IMR-90 (cell line): ENCODE measurements at regions not wholly inside any gene's neighbourhood (a gene's known extent, or its start where the extent isn't known, plus 50 kb on each side); places are given as distances from the start of the nearest gene placed in this dataset.

ENCODE experiments used
- ATAC-seq: fragments of 200-7000 bp; cut with Tn5 transposase; 2 replicates; pipeline ENCODE4 v1.9.1; 2020; ENCODE audit warnings: low read depth, mild to moderate bottlenecking, moderate library complexity
- BruUV-seq: library from RNA; stranded (reverse); fragments of 400-500 nt; replicated peaks from 2 replicates; lab custom pipeline; 2021; lab: Mats Ljungman, UMichigan
- CTCF ChIA-PET: fragments of 300-600 bp; formaldehyde crosslinking; extraction: SDS; loops from one replicate; lab custom pipeline; 2021; ENCODE audit warnings: antibody characterized with exemption; lab: Yijun Ruan, JAX
- POLR2A ChIA-PET: fragments of 300-600 bp; sonication (Branson Sonifier 250); formaldehyde crosslinking; loops from one replicate; lab custom pipeline; 2022; ENCODE audit warnings: antibody characterized with exemption; ENCODE audit not compliant: unreplicated experiment; lab: Charles Lee
- DNase-seq: peaks from one replicate; pipeline ENCODE4 v3.0.0; 2013
- H2AFZ ChIP-seq: replicated peaks from 2 replicates; pipeline ENCODE3; 2013; ENCODE audit warnings: low read length, mild to moderate bottlenecking; ENCODE audit not compliant: poor library complexity
- H2AK5ac ChIP-seq: 2 replicates; pipeline ENCODE4 v1.6.1; 2013; ENCODE audit warnings: low read depth, low read length, inconsistent platforms
- H2AK9ac ChIP-seq: replicated peaks from 2 replicates; pipeline ENCODE3; 2013; ENCODE audit warnings: mild to moderate bottlenecking, low read depth, low read length, moderate library complexity; ENCODE audit not compliant: poor library complexity
- H2BK120ac ChIP-seq: 2 replicates; pipeline ENCODE4 v1.6.1; 2013; ENCODE audit warnings: low read depth, low read length, inconsistent platforms
- H2BK15ac ChIP-seq: 3 replicates; pipeline ENCODE4 v1.6.1; 2013; ENCODE audit warnings: low read depth, low read length, inconsistent platforms
- H2BK20ac ChIP-seq: 2 replicates; pipeline ENCODE4 v1.6.1; 2013; ENCODE audit warnings: low read depth, mild to moderate bottlenecking, inconsistent platforms, low read length, moderate library complexity
- H2BK5ac ChIP-seq: 2 replicates; pipeline ENCODE4 v1.6.1; 2013; ENCODE audit warnings: mild to moderate bottlenecking, low read depth, low read length, inconsistent platforms; ENCODE audit not compliant: poor library complexity, severe bottlenecking
- H3K14ac ChIP-seq: replicated peaks from 2 replicates; pipeline ENCODE4 v1.6.1; 2013; ENCODE audit warnings: low read depth, low read length, inconsistent platforms
- H3K18ac ChIP-seq: 2 replicates; pipeline ENCODE4 v1.6.1; 2013; ENCODE audit warnings: low read depth, low read length, control low read depth
- H3K23ac ChIP-seq: 2 replicates; pipeline ENCODE4 v1.6.1; 2013; ENCODE audit warnings: low read depth, low read length, inconsistent platforms
- H3K27ac ChIP-seq: 2 replicates; pipeline ENCODE4 v1.5.1; 2013; ENCODE audit warnings: mild to moderate bottlenecking, control low read depth, low read length; ENCODE audit not compliant: insufficient read depth
- H3K27me3 ChIP-seq: 2 replicates; pipeline ENCODE4 v1.6.1; 2013; ENCODE audit warnings: low read length; ENCODE audit not compliant: control insufficient read depth, insufficient read depth
- H3K36me3 ChIP-seq: 2 replicates; pipeline ENCODE4 v1.6.1; 2013; ENCODE audit warnings: low read length, mixed read lengths; ENCODE audit not compliant: control insufficient read depth, insufficient read depth
- H3K4ac ChIP-seq: 2 replicates; pipeline ENCODE4 v1.6.1; 2013; ENCODE audit warnings: low read depth, low read length, inconsistent platforms
- H3K4me1 ChIP-seq: 2 replicates; pipeline ENCODE4 v1.6.1; 2013; ENCODE audit warnings: low read length, mixed read lengths; ENCODE audit not compliant: control insufficient read depth, insufficient read depth
- H3K4me2 ChIP-seq: 2 replicates; pipeline ENCODE4 v1.6.1; 2013; ENCODE audit warnings: low read depth, mild to moderate bottlenecking, control low read depth, low read length, moderate library complexity
- H3K4me3 ChIP-seq: 2 replicates; pipeline ENCODE4 v1.5.1; 2013; ENCODE audit warnings: low read depth, mild to moderate bottlenecking, control low read depth, low read length, moderate library complexity; ENCODE audit not compliant: insufficient read depth
- H3K56ac ChIP-seq: 2 replicates; pipeline ENCODE4 v1.6.1; 2013; ENCODE audit warnings: low read length, inconsistent platforms; ENCODE audit not compliant: insufficient read depth; ENCODE audit errors: extremely low read depth
- H3K79me1 ChIP-seq, 2 experiments: 2 replicates each; pipeline ENCODE4 v1.6.1; 2013; ENCODE audit warnings: low read length in 2 of 2, inconsistent platforms in 1 of 2, low read depth in 1 of 2
- H3K9ac ChIP-seq: 2 replicates; pipeline ENCODE4 v1.6.1; 2013; ENCODE audit warnings: low read depth, low read length, control low read depth
- H3K9me1 ChIP-seq: 2 replicates; pipeline ENCODE4 v1.6.1; 2013; ENCODE audit warnings: low read length, inconsistent platforms; ENCODE audit not compliant: insufficient read depth
- H3K9me3 ChIP-seq: 2 replicates; pipeline ENCODE4 v1.6.1; 2013; ENCODE audit warnings: low read length; ENCODE audit not compliant: control insufficient read depth, insufficient read depth
- H4K20me1 ChIP-seq: 2 replicates; pipeline ENCODE4 v1.6.1; 2013; ENCODE audit warnings: low read length, inconsistent platforms; ENCODE audit not compliant: insufficient read depth
- H4K5ac ChIP-seq: 2 replicates; pipeline ENCODE4 v1.6.1; 2013; ENCODE audit warnings: mild to moderate bottlenecking, low read depth, low read length, control low read depth
- H4K8ac ChIP-seq, 2 experiments: 2 replicates each; pipeline ENCODE4 v1.6.1; 2013; ENCODE audit warnings: low read depth in 2 of 2, low read length in 2 of 2, control low read depth in 1 of 2, inconsistent platforms in 1 of 2
- H4K91ac ChIP-seq: 2 replicates; pipeline ENCODE4 v1.6.1; 2013; ENCODE audit warnings: low read depth, low read length, inconsistent platforms; ENCODE audit not compliant: insufficient read depth
- RCOR1 ChIP-seq: IDR thresholded peaks from 2 replicates; pipeline ENCODE4 v1.6.1; 2012; ENCODE audit warnings: mild to moderate bottlenecking, low read length, improper control_type of control experiment; ENCODE audit not compliant: insufficient replicate concordance
- WGBS, 2 experiments: methylation state at CpG; one replicate each; pipeline versions ENCODE4 v1.1.5 to v1.1.7; 2013; ENCODE audit warnings: missing lambda C conversion rate in 2 of 2; ENCODE audit not compliant: insufficient read length in 1 of 2; ENCODE audit errors: extremely low coverage in 2 of 2; 5-methylcytosine and 5-hydroxymethylcytosine counted together
- dilution Hi-C: fragments of 300-500 bp; cut with HindIII; formaldehyde crosslinking; loops from one replicate; pipeline ENCODE4 v1.14.3; 2018; ENCODE audit warnings: low sequenced_read_pairs; ENCODE audit not compliant: unreplicated experiment
- in situ Hi-C: fragments of 300-500 bp; cut with MboI; formaldehyde crosslinking; loops from 3 replicates; pipeline ENCODE4 v1.14.3; 2019; ENCODE audit warnings: low sequenced_read_pairs, inconsistent platforms, mixed read lengths
- intact Hi-C: fragments of 100-400 bp; cut with micrococcal nuclease; formaldehyde crosslinking; loops from 2 replicates; pipeline ENCODE4 v1.10.0; 2022

- Histone ChIP-seq H3K9me3 (peaks cover 12% of the 10 kb centered on the region), H2BK120ac (no peak overlapping the region), H3K4me1 (no peaks in the 10 kb centered on the region), H4K20me1 (no peaks in the 10 kb centered on the region), H3K4me2 (no peak overlapping the region), H3K14ac (no peak overlapping the region), H3K27ac (no peak overlapping the region), H3K79me1 (no peaks in the 10 kb centered on the region), H3K9me1 (no peaks in the 10 kb centered on the region), H3K4me3 (no peak overlapping the region), H2AFZ (no peak overlapping the region), H2BK15ac (no peak overlapping the region), H2AK9ac (no peak overlapping the region), H3K56ac (no peak overlapping the region), H3K18ac (no peak overlapping the region), H3K4ac (no peak overlapping the region), H2BK20ac (no peak overlapping the region), H4K91ac (no peak overlapping the region), H3K23ac (no peak overlapping the region), H3K36me3 (no peaks in the 10 kb centered on the region), H3K27me3 (no peaks in the 10 kb centered on the region), H2AK5ac (no peak overlapping the region), H3K9ac (no peak overlapping the region), H4K8ac (no peak overlapping the region), H4K5ac (no peak overlapping the region), H2BK5ac (no peak overlapping the region)
- ChIA-PET POLR2A (no interaction called here), CTCF (no interaction called here)
- intact Hi-C loops = no loop called here
- in situ Hi-C loops = no loop called here
- no CpG with 5 or more reads among the region's 7 CpGs for WGBS, 2 experiments
- dilution Hi-C loops = no loop called here
- BruUV-seq = no TSS peak
- DNase-seq (no peak), ATAC-seq (no peak)
- no peak for TF ChIP-seq RCOR1
Measured at GRCh38 chr1:208821939-208822338, 577.8 kb upstream of the PLXNA2 start.
